GM19324 (cell line): ENCODE measurements at regions not wholly inside any gene's neighbourhood (a gene's known extent, or its start where the extent isn't known, plus 50 kb on each side); places are given as distances from the start of the nearest gene placed in this dataset.
A peak's percentile ranks its signal among the peaks of the same experiment; 100 is the strongest.

Experiments used
- ATAC-seq: cut with Tn5 transposase; IDR thresholded peaks from one replicate; pipeline ENCODE4 v1.9.1; 2021; ENCODE audit warnings: mild to moderate bottlenecking, moderate library complexity; ENCODE audit not compliant: unreplicated experiment, low FRiP score

- ATAC-seq, result no peak
These were observed 307.6 kb upstream of the NBEA start for GRCh38 chr13:34634448-34634847.

DNA sequence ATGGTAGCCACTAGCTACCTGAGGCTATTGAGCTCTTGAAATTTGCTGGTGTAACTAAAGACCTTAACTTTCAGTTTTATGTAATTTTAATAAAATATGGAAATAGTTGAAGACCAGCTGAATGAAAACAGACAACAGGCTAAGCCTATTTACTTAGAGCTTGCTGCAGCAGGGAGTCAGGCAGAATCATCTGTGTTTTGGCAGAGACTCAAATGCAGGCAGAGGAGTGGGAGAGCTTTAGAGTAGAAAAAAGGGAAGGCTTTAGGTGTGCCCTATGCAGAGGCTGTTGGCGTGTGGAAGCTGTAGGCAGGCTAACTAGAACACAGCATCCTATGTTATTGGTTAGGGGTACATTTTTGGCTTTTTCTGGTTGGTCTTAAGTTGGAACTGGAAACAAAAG, 304.9 kb upstream of the NBEA start:
- no peak for ATAC-seq

DNA sequence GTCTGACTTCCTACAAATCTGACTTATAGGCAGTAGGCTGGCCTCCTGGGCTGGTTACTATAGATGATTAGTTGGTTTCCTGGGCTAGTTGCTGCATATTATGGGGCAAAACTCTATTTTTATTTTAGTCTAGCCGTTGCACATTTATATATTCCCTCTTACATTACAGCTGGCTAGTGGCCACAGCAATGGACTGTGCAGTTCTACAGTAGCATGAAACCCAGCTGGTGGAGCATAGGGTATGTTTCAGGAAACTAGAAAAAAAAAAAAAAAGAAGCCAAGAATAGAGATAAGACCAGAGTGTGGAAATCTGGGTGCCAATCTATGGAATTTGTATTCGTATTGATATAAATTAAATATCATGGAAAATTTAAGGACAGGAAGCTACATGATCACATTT, 304.4 kb upstream of the NBEA start:
- ATAC-seq, result no peak

DNA sequence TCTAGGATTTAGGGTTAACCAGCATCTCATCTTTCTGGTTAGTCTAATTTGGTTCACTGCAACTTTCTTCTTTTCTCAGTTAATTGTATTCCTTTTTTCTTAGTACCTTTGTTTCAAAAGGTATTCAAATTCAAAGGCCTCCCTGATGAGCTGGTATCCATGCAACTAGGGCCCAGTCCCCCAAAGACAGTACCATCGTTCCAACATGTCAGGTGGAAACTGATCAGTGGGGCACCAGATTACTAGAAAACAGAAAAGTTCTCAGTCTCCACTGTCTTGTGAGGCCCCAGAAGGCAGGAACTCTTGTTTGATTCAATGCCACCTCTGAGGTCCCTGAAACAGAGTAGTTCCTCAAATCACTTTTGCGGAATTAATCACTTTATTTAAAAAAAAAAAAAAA, 303.2 kb upstream of the NBEA start:
- no peak for ATAC-seq

DNA sequence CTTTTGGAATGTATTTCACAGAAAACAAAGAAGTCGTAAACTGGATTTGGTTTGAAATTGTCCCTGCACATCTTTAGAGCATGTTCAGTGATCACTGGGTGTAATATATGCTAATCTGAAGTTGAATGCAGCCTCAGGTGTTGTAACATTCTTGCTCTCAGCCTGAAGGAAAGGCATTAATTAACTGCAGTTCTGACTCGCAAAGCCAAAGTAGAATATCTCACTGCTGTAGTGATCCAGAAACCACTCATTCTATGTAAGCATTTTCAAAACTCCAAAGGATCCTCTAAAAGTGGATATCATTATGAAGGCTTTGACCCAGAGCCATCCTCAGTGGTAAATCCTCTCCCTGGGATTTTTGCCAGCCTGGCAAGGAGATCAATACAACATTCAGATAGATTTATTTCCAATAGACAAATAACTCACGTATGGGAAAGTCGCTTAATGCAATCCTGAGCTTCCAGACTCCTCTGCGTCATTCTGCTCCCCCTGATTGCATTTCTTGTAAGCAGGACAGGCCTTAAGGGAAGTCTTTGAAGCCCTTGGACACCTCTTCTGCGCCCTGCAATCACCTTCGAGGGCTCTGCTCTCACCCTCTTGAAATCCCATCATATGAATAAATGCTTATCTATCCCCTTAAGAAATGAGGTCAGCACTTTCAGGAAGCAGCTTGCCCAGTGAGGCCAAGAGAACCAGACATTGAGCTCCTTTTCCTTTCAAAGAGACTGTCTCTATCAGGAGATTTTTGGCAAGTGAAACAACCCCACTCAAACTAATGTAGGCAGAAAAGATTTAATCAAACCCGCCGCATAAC, 301.7 kb upstream of the NBEA start:
- no peak for ATAC-seq

DNA sequence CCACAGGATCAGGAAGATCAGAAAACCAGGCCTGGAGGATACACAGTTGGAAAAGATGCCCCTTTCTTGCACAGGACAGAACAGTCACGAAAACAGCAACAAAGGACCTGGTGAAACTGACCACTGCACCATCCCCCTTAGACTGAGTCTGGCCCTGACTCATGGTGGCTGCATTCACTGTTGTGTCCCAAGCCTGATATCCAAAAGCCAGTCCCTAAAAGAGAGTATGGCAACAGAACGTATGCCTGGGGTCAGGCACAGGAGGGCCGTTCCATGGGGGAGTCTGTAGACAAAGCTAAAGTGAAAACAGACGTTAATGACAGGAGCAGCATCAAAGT, 301.1 kb upstream of the NBEA start:
- no peak for ATAC-seq

DNA sequence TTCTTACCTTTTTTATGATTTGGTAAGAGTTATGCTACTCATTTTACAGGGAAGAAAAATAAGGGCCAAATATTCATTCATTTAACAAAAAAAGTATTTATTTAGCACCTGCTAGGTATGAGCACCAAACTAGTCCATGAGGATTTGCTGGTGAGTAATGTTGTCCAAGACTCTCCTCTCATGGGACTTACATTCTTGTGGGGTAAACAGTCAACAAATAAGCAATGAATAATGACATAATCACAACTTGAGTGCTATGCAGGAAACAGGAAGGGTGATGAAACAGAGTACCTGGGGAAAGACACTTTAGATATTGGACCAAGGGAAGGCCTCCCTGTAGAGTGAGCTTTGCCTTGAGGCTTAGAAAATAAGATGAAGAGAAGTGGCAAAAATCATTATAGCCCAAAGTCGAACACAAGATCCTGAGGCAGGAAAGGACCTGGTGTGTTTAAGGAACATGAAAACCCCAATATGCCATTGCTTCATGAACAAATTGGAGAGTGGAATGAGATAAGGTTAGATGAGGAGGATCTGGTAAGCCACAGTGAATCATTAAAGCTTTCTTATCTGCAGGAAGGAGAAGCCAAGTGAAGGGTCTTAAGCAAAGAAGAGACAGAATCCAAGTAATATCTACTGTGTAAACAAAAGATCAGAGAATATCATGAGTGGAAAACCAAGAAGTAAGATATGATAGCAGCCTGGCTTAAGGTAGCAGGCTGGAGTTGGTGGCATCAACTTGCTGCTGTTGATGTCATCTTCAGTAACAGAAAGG, 294.5 kb upstream of the NBEA start:
- ATAC-seq, result no peak

GRCh38 chr13:34654203-34654602, 287.9 kb upstream of the NBEA start:
- ATAC-seq, result no peak

GRCh38 chr13:34654647-34655046, 287.4 kb upstream of the NBEA start:
- ATAC-seq, result no peak

DNA sequence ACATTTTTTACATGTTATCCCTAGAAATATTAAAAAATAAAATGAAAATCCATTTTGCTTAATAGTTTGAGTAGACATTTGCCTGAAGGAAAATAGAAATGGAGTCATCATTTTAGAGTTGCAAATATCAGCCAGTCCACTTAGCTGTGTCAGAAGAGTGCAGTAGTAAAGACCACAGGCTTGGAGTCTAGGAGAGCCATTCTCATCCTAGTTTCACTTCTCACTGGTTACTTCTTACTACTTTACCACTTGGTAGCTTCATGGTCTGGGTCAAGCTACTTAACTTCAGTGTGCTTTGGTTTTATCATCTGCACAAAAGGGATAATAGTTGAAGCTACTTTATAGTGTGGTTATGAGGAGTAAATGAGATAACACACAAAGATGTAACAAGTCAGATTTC, 286.5 kb upstream of the NBEA start:
- ATAC-seq, result peak; percentile 54

GRCh38 chr13:34657716-34658115, 284.4 kb upstream of the NBEA start:
- no peak for ATAC-seq

- no peak for ATAC-seq
These were observed 274.5 kb upstream of the NBEA start for GRCh38 chr13:34667286-34668218.

- no peak for ATAC-seq
These were observed 270.9 kb upstream of the NBEA start for GRCh38 chr13:34671137-34671536.

DNA sequence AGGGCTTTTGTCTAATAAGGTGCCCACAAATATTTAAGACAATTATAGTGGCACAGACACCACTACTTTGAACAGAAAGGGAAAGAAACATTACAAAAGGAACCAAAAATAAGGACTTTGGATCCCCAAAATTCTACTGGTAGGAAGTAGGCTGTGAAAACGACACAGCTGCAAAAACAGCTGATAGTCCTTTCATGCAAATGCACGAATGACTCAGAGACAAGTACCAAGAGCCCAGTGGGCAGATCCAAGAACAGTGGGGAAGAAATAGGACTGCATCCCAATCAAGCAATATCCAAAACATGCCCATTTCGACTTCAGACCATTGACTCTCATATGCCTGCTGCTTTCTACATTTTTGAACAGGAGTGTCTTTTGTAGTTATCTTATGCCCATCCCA, 269.4 kb upstream of the NBEA start:
- ATAC-seq, result peak; percentile 58

DNA sequence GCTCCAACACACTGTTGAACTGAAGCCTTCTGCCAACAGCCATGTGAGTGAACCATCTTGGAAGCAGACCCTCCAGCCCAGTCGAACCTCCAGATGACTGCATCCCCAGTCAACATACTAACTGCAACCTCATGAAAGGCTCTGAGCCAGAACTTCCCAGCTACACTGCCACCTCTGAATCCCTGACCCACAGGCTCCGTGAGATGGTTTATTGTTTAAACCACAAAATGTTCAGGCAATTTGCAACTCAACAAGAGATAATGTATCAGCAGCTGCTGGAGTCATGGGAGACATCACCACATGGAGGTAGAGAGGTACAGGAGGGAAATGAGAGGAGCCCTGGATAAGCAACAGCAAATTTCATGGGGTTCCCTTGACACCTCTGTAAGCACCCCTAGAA, 266.4 kb upstream of the NBEA start:
- ATAC-seq, result no peak

GRCh38 chr13:34678154-34678553, 263.9 kb upstream of the NBEA start:
- ATAC-seq, result no peak

DNA sequence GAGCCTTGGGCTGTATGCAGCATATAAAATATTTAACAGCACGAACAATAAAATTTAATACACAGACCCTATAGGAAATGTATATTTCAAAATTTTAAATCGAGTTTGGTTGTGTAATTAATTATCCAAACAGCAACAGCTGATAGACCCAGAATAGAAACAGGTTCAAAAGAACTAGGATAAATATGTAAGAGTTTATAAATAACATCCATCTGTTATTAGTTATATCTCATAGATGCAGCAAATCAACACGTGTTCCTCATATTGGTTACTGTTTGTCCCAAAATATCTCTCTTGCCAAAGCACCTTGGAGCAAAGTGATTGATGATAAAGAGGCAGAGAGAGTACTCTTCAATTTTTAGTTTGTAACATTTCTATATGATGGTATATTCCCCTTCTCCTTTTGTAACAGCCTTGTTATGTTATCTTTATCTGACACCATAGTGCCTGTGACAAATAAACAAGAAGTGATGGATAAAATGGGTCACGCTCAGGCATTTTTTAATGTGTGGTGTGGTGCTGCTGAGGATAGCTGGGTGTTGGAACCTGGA, 260.6 kb upstream of the NBEA start:
- ATAC-seq, result no peak

DNA sequence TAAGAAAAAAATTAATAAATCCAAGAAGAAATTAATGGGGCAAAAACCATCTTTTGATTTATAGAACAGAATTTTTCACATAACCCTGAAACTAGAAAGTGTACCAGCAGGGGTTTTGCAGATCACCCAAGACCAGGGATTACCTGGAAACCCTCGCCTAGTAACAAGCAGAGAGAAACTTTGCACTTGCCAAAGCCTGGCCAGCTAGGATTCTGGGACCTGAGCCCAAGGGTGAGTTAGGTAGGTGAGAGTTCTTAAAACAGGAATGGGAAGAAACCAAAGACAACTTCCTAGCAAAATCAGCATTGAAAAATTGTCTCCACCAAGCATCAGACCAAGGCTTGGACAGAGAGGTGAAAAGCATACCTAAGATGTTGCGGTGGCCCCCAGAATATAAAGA, 247.0 kb upstream of the NBEA start:
- no peak for ATAC-seq

DNA sequence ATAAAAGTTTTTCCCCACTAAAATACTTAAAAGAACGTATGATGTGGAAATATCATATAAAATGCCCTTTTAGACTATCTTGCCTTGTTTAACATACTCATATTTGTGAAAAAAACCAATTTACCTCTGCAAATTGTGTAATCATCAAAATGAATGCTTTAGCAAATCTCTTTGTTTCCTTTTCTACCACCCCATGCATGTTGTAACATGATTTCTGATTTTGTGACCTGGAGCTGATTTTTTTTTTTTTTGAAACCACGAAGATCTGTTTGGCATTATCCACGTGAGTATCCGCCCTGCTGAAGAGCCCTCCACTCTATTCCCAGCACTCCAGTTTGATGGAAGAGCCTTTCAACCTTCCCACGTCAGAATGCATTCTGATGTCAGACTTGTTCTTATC, 245.8 kb upstream of the NBEA start:
- no peak for ATAC-seq

- ATAC-seq, result no peak
These were observed 245.3 kb upstream of the NBEA start for GRCh38 chr13:34696741-34697140.

GRCh38 chr13:34698945-34699344, 243.1 kb upstream of the NBEA start:
- ATAC-seq, result no peak
